GM03348 (cell line): ENCODE measurements at regions not wholly inside any gene's neighbourhood (a gene's known extent, or its start where the extent isn't known, plus 50 kb on each side); places are given as distances from the start of the nearest gene placed in this dataset.
"Not testable (repeated sequence)": the region's sequence is repeated elsewhere in the genome, so short reads cannot be mapped to it uniquely, and the experiment has no call there.

ENCODE experiments used
- DNase-seq: peaks from one replicate; pipeline ENCODE4 v3.0.0; 2012; ENCODE audit warnings: low spot score

DNA sequence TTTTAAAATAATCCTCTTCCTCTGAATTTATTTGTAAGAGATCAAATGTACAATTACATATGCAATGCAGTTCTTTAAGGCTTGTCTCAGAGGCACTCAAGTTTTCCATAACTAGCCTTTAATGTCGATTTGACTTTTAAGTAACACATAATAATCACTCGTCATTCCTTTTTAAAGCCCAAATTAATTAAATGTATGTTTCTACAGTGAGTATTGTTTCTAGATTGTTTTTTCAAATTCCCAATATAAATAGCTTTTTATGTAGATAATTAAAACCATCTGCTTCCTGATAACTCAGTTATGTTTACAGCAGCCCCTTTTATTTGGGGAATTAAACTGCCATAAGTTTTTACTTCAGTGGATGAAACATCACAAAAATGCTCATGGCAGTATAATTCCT lies 185.1 kb downstream of the ETNK1 start:
- DNase-seq: no peak

DNA sequence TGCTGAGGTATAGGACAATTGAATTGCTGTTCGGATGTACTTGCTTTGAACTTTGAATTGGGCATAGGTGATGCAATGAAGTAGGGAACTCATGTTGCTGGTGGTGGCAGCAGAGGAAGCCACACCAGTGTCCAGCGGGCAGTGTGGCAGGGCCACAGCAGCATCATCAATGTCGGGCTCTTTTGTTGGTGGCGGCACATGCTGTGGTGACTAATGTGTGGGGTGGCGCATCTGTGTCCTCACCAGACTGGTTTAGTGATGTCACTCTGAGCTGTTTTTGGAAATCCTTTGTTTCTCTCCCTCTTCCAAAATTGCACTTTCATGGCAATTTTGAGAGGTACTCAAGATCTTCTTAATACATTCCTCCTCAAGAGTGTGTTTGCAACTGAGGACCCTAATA lies 187.6 kb downstream of the ETNK1 start:
- DNase-seq: no peak

DNA sequence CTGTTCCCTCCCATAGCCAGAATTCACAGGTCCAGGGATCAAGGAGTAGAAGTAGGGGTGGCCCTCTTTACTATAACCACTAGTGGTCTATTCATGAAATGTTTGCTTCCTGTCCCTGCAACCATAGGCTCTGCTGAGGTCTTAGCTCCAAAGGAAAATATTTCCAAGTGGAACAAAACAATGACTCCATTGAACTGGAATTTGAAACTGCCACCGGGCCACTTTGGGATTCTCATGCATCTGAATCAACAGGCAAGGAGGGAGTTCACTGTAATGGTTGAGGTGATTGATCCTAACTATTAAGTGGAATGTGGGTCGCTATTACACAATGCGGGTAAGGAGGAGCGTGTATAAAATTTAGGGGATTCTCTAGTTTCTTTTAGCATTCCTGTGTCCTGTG lies 197.0 kb downstream of the ETNK1 start:
- DNase-seq: no peak

DNA sequence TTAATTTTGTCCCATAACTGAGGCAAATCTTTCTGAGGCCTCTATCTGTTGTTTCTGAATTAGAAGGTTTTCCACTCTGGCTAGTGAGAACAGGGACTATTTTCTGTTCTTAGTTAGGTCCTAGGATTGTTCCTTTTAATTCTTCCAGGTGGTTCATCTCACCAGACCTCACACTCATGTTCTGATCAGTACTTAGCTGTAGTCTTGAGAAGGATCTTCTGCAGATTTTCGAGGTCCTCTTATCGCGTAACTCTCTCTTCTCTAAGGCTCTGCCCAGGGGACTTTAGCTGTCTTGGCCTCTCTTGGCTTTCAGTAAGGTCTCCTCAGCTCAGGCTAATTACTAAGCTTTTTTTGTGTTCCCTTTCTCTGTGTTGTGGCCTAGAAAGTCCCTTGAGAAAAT lies 201.1 kb downstream of the ETNK1 start:
- no peak for DNase-seq

DNA sequence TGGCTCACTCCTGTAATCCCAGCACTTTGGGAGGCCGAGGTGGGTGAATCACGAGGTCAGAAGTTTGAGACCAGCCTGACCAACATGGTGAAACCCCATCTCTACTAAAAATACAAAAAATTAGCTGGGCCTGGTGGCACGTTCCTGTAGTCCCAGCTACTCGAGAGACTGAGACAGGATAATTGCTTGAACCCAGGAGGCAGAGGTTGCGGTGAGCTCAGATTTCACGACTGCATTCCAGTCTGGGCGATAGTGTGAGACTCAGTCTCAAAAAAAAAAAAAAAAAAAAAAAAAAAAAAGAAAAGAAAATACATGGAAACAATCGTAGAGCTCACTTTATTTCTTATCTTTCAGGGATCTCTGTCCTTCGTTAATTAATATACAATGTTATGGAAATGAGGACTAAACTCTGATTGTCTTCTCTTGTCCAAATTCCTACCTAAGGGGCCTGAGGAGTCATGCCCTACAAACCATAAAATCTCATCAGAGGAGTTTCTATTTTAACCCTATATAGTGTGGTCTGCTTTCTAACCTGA lies 201.5 kb downstream of the ETNK1 start:
- DNase-seq: not testable (repeated sequence)

DNA sequence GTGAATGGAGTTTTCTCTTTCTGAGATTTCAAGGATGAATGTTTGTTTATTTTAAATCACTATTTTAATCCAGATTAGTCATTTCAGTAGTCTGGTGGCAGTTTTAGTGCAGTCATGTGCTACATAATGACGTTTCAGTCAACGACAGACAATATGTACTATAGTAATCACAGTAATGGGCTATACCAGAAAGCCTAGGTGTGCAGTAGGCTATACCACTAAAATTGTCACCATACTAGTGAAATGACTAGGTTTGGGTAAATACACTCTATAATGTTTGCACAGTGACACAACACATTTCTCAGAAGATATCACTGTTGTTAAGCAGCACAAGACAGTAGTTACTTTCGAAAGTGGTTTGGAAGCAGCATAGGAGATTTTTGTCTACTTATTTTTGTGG lies 203.1 kb downstream of the ETNK1 start:
- no peak for DNase-seq

DNA sequence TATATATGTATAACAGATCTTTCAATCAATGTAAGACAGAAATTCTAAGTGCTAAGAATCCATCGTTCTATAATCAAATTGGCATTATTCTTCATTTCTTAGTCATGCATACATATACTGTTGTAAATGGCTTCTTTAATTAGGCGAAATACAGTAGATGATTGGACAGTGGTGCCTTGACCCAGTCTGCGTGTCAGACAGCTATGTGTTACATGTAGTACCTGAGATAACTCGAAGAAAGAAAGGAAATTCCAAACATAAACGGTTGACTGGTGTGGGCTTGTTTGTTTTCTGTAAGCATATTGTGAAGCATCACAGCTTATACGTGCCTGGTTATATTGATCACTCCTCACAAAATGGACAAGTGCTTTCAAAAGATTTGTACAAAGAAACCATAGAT lies 210.5 kb downstream of the ETNK1 start:
- DNase-seq: no peak

DNA sequence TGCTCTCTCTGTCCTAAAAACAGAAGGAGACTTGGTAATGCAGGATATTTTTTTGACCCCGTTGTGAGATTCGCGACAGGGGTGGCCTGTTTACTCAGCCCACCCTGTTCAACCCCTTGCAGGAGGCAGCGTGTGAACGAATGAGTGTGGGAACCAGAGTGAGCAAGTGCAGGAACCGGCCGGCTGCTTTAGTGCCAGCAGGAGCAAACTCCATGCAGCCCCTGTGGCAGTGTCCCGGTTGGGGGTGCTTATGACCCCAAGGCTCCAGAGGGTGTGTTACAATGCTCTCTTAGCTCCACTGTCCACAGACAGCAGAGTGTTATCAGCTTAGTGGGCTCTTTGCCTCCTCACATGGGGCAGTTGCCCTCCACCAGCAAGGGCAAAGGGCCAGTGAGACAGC lies 225.2 kb downstream of the ETNK1 start:
- DNase-seq: no peak

DNA sequence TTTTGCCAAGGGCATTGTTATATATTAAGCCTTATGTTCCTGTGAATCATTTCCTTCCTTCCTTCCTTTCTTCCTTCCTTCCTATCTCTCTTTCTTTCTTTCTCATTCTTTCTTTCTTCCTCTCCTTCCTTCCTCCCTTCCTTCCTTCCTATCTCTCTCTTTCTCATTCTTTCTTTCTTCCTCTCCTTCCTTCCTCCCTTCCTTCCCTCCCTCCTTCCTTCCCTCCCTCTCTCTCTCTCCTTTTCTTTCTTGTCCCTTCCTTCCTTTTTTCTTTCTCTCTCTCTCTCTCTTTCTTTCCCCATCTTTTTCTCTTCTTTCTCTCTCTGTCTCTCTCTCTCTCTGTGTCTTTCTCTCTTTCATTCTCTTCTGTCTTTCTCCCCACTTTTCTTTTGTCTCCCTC lies 226.6 kb downstream of the ETNK1 start:
- DNase-seq: no peak

DNA sequence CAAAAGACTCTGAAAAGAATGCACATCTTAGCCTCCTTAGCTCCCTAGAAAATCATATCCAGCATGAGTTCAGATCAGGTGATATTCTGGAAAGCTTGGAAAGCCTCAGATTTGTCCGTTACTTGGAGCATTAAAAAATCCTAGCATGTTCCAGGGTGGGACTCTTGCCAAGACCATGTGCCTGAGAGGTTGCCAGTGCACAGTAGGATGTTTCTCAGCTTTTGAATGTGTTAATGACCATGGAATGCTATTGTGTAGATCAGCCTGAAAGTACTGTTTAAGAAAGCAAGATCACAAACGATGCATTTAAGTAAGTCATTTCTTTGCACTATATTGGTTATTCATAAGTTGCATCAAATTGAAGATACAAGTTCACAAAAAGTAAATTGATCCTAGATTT lies 230.5 kb downstream of the ETNK1 start:
- no peak for DNase-seq

DNA sequence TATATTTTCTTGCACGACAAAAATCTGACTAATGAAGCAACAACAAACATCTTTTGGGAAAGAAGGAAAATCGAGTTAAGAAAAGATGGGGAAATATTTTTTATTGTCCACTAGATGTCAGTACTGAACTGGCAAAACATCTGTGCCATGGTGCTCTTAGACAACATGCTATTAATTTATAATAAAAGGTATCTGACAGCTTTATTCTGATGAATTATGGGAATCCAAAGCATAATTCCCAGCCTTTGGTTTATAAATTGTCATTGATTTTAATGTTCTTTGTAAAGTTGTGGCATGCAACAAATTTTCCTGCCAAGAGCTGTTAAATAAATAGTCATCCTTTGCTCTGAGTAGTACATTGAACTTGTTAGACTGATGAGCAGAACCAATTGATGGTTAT lies 231.2 kb downstream of the ETNK1 start:
- DNase-seq: peak; percentile 36

DNA sequence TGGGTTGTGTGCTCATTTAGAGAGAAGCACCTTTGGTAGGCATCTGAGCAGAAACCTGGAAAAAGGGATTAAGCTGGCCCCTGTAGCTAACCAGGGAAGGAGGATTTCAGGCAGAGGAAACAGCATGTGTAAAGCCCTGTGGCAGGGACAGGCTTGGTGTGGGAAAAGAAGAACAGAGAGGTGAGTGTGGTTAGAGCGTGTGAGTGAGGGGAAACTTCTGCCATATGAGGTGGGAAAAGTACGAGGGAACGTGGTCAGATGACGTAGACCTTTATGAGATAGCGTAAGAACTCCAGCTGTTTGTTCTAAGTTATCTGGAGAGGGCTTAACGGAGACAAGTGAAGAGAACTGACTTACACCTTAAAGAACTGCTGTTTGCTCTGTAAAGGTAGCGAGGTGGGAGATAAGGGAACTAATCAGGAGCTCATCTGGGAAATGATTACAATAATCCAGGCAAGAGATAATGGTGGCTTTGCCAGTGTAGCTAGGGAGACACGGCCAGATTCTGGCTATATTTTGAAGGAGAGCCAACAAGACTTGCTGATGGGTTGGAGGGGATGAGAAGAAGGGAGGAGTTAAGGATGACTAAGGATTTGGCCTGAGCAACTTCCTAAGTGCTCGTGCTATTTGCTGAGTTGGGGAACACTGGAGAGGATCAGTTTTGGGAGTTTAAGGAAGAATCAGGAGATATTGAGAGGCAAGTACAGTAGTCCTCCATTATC lies 234.0 kb downstream of the ETNK1 start:
- DNase-seq: peak; percentile 8

DNA sequence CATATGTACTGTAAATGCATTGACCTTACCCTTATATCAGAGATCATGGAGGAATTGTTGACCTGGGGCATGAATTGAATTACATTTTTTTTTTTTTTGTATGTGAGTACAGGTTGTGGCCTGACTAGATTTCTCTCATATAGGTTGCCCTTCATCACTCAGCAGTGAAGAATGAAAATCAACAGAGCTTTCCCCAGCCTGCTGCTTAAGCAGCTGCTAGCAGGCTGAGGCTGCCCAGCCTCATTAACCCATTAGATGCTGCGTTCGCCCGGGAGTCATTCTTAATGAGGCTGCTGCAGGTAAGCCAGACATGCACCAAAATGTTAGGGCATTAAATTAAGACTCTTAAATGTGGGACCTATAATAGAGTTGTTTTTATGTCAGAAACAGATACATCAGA lies 236.0 kb downstream of the ETNK1 start:
- no peak for DNase-seq

DNA sequence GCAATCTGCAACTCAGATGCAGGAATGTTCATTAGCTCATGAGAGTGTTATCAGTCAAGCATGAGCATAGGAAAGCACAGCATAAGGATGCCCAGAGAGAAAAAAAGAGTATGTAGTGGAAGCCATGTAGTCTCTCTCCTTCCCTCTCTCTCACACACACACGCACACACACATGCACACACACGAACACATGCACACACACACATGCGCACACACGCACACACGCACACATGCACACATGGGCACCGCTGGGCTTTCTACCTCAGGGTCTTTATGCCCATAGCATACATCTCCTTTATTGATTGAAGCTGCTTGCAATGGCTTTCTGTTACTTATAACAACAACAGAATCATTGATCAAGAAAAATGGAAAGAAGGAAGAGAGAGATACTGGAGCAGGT lies 240.9 kb downstream of the ETNK1 start:
- no peak for DNase-seq

DNA sequence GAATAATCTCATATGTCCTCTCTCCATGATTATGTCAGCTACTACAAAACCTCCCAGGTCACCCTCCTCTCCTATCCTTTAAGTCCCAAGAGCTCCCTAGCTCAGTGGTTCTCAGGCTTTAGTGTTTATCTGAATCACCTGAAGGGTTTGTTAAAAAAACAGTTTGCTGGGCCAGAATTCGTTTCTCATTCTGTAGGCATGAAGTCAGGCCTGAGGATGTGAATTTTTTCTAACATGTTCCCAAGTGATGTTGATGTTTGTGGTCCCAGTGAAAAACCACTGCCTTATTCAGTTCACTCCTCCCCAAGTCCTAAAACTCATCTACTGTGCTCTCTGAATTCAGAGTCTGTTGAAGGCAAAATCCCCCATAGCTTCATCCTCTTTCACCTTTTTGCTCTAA lies 241.4 kb downstream of the ETNK1 start:
- DNase-seq: no peak

DNA sequence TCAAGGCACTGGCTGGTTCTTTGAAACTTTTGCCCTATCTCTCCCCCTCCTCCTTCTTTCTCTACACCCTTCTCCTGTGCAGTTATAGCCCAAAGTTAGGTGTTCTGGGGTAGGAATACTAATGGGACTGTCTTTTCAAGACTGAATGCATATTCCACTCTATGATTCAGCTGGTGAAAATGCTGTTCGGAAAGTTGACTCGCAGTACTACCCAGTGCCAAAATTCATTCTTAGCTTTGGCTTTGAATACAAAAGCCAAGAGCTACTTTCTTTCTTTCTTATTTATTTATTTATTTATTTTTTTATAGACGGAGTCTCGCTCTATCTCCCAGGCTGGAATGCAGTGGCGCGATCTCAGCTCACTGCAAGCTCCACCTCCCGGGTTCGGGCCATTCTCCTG lies 249.2 kb downstream of the ETNK1 start:
- DNase-seq: no peak

DNA sequence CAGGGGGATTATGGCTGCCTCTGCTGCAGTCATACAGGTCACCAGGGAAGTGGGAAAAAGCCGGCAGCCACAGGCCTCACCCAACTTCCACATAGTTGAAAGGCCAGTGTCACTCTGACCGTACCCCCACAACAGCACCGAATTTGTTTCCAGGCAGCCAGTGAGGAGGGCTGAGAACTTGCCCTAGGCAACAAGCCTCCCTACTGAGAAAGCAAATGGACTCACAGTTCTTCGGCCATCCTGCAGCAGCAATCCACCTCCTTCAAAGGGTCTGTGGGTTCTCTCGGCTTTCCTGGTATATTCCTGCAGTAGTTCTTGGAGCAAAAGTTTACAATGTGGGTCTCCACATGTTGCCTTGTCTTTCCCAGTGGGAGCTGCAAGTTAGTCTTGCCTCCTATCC lies 251.3 kb downstream of the ETNK1 start:
- DNase-seq: no peak

DNA sequence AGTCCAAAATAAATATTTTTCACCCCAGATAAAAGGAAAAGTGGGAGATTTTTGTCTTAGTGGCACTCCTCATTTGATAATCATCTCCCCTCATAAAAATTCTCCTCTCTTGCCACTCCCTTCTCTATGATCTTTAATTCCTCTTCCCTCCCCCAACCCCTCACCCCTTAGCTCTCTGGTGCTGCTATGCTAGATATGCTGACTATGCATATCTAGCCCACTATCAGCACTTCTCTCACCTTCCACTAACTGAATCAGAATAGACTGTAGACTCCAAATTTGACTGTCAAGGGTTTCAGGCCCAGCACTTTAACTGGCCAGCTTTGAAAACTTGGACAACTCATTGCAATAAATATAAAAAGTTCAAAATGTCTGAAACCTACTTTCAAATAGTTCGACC lies 254.2 kb downstream of the ETNK1 start:
- DNase-seq: no peak

DNA sequence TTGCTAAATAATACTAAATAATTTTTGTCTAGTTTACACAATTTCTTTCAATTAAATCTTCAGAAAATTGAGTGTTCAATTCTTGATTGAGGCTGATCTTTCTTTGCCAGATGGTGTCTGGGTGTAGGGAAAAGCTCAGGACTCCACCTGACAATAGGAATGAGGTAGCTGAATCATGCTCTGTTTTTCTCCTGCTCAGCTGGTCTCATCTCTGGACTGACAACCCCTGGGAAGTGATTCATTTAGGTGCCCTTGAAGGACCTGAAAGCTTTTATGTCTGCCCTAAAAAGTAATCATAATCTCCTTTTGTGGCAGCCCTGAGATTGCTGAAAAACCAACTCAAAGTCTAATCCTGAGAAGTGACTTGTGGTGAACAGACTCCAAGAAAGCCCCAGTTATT lies 255.4 kb downstream of the ETNK1 start:
- DNase-seq: no peak

DNA sequence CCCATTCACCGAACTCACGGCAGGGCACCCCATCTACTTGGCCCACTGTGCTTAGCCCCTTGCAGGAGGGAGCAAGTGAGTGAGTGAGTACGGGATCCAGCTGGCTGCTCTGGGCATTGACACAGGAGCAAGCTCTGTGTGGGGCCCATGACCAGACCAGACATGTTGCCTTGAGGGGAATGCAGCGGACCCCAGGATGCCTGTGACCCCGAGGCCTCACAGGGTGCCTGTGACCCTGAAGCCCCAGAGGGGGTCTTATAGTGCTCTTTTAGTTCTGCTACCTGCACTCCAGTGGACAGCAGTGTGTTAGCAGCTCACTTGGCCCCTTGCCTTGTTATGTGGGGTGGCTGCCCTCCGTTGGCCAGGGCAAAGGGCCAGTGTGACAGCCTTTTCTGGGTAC lies 255.8 kb downstream of the ETNK1 start:
- no peak for DNase-seq

DNA sequence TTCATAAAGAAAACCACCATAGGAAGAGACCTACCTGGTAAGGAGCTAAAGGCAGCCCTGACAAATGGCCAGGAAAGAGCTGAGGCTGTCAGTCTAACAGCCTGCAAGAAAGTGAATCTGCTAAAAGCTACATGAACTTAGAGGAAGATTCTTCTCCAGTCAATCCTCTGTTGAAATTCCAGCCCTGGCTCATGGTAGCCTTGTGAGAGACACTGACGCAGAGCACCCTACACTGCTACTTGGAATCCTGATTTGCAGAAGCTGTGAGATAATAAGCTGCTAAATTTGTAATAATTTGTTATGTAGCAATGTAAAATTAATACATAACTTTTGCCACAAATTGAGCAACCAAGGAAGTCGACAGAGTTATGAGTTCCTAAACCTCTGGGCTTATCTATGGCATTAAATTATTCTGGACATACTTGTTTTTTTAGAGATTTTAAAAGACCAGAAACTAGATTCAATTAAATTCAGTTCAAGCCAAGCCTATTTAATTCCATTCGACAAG lies 257.0 kb downstream of the ETNK1 start:
- DNase-seq: no peak

DNA sequence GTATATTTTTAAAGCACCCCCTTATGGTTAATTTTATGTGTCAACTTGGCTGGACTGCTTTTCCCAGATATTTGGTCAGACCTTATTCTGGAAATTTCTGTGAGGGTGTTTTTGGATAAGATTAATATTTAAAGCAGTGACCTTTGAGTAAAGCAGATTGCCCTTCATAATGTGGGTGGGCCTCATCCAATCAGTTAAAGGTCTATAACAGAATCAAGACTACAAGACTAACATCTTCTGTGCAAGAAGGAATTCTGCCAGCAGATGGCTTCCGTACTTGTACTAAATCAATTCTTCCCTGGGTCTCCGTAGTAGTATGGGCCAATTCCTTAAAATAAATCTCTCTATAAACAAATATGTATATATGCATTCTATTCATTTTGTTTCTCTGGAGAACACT lies 257.6 kb downstream of the ETNK1 start:
- DNase-seq: no peak

DNA sequence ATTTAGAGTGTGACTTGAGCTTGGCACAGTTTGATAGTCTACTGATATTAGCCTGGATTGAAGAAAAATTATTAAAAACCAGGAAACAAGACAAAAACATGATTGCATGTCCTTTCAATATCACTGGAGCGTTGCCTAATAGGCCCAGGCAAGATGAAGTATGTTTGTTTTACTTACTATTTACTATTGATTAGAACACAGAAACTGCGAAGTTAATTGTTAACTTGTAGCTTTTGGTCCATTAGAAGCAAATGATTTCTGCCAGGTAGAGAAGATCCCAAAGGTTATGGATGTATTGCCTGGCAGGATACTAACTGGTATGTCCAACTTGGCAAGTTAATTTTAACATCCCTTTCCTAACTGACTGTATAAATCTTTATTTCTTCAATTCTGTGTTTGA lies 268.9 kb downstream of the ETNK1 start:
- no peak for DNase-seq

DNA sequence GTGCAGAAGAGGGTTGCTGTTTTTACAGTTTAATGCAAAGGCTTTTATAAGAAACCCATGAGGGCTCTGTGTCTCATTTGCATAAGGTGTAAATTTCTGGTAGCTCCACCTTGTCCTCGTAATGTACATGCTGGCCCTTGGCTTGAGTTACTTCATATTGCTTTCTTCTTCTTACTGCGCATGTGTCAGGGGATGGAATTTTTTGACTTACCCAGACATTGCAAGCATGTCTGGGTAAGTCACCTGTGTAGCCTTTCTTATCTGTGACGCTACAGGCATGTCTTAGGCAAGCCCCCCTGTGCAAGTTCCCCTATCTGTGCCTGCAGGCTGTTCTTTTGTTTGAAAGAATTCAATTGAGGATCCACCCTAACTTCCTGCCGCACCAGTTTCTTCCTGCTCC lies 274.2 kb downstream of the ETNK1 start:
- no peak for DNase-seq
